Activated CD4-positive, alpha-beta T cell treated with anti-CD3 and anti-CD28 coated beads, Interleukin-2, Interleukin-4, amounts not matched to agents 100 ng/mL and 50 ng/mL, durations not matched to agents 16 hours and 8 hours (primary cell): ENCODE measurements at regions not wholly inside any gene's neighbourhood (a gene's known extent, or its start where the extent isn't known, plus 50 kb on each side); places are given as distances from the start of the nearest gene placed in this dataset.

ENCODE experiments used
- DNase-seq: peaks from one replicate; pipeline ENCODE4 v3.0.0-alpha.2; 2020; ENCODE audit warnings: low spot score

GRCh38 chr13:39159846-39160370 lies 121.7 kb downstream of the NHLRC3 start:
- no peak for DNase-seq

- no peak for DNase-seq
Measured at GRCh38 chr13:39167018-39167417, 128.8 kb downstream of the NHLRC3 start.

GRCh38 chr13:39170711-39171110 lies 132.5 kb downstream of the NHLRC3 start:
- no peak for DNase-seq

GRCh38 chr13:39185326-39185725 lies 147.1 kb downstream of the NHLRC3 start:
- no peak for DNase-seq

- no peak for DNase-seq
Measured at GRCh38 chr13:39186205-39186875, 148.1 kb downstream of the NHLRC3 start.

GRCh38 chr13:39189778-39190177 lies 151.5 kb downstream of the NHLRC3 start:
- no peak for DNase-seq

- DNase-seq = peak; percentile 67
Measured at GRCh38 chr13:39196965-39197646, 158.8 kb downstream of the NHLRC3 start.

GRCh38 chr13:39197647-39198007 lies 159.4 kb downstream of the NHLRC3 start:
- DNase-seq = no peak

- no peak for DNase-seq
Measured at GRCh38 chr13:39200249-39200910, 162.1 kb downstream of the NHLRC3 start.

- DNase-seq = no peak
Measured at GRCh38 chr13:39201180-39201579, 162.9 kb downstream of the NHLRC3 start.

- no peak for DNase-seq
Measured at GRCh38 chr13:39202746-39203145, 164.5 kb downstream of the NHLRC3 start.

GRCh38 chr13:39208636-39209035 lies 170.4 kb downstream of the NHLRC3 start:
- no peak for DNase-seq

- no peak for DNase-seq
Measured at GRCh38 chr13:39209731-39210531, 171.7 kb downstream of the NHLRC3 start.

GRCh38 chr13:39210961-39211534 lies 172.8 kb downstream of the NHLRC3 start:
- no peak for DNase-seq

- no peak for DNase-seq
Measured at GRCh38 chr13:39215971-39216370, 177.7 kb downstream of the NHLRC3 start.

- DNase-seq = no peak
Measured at GRCh38 chr13:39217471-39217870, 179.2 kb downstream of the NHLRC3 start.

GRCh38 chr13:39224671-39225240 lies 186.5 kb downstream of the NHLRC3 start:
- DNase-seq = no peak

- DNase-seq = no peak
Measured at GRCh38 chr13:39225860-39226259, 187.6 kb downstream of the NHLRC3 start.

GRCh38 chr13:39226359-39226758 lies 188.1 kb downstream of the NHLRC3 start:
- DNase-seq = no peak

- DNase-seq = no peak
Measured at GRCh38 chr13:39232401-39232980, 194.2 kb downstream of the NHLRC3 start.

- no peak for DNase-seq
Measured at GRCh38 chr13:39232999-39233398, 194.7 kb downstream of the NHLRC3 start.
